H1 (cell line): ENCODE measurements at regions not wholly inside any gene's neighbourhood (a gene's known extent, or its start where the extent isn't known, plus 50 kb on each side); places are given as distances from the start of the nearest gene placed in this dataset.

ENCODE experiments used
- BACH1 ChIP-seq: IDR thresholded peaks from 2 replicates; pipeline ENCODE4 v1.6.1; 2012; ENCODE audit warnings: low read length, improper control_type of control experiment
- EP300 ChIP-seq, 2 experiments: IDR thresholded peaks; 1 replicate in 1 of 2; 2 replicates in 1 of 2; pipeline ENCODE4 v1.6.1; 2011 to 2012; ENCODE audit warnings: low read depth in 2 of 2, low read length in 2 of 2, mild to moderate bottlenecking in 2 of 2, borderline replicate concordance in 1 of 2, inconsistent platforms in 1 of 2, moderate library complexity in 1 of 2
- GABPA ChIP-seq: IDR thresholded peaks from 2 replicates; pipeline ENCODE4 v1.6.1; 2011; ENCODE audit warnings: mild to moderate bottlenecking, low read length, moderate library complexity, borderline replicate concordance; ENCODE audit not compliant: insufficient read depth
- SUZ12 ChIP-seq: fragments of 200-600 bp; sonication (generic); IDR thresholded peaks from 2 replicates; pipeline ENCODE4 v1.6.1; 2012; ENCODE audit warnings: mild to moderate bottlenecking, inconsistent platforms, low read length, moderate library complexity, mixed read lengths

DNA sequence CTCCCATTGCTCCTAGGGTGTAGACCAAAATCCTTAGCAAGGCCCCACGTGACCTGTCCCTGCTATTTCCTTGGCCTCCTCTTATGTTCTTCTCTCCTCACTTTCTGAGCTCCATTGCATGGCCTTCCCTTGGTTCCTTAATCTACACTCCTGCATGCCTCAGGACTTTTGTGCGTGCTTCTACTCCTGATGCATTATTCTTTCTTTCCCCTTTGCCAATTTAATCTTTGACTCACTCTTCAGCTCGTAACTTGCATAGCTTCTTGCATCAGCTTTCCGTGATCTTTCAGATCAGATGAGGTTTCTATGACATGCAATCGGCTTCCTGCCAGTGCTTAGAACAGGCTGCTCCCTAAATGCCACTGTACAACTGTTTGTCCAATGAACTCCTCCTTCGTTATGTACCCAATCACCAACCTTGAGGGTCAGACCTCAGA, 261.6 kb upstream of the CADM1 start (continued):
- TF ChIP-seq EP300 (IDR thresholded peaks at IDR 0.05; ENCODE audit: borderline replicate concordance in 1 of 2, low read depth in 2 of 2, low read length in 2 of 2) (no peak), SUZ12 (no peak), BACH1 (no peak), GABPA (no peak)
